ENCODE measurements at regions not wholly inside any gene's neighbourhood (a gene's known extent, or its start where the extent isn't known, plus 50 kb on each side); places are given as distances from the start of the nearest gene placed in this dataset.

GRCh38 chr22:22344430-22344829, 99.8 kb downstream of the VPREB1 start:
- Mint-ChIP-seq H3K27me3 (ENCODE audit: low read depth in 2 of 2) (peaks cover 11 to 15% of the 10 kb centered on the region in 2 donors), H3K36me3 (no peaks in the 10 kb centered on the region), H3K27ac (no peak overlapping the region), H3K4me1 (no peaks in the 10 kb centered on the region), H3K4me3 (no peak overlapping the region), H3K9me3 (no peaks in the 10 kb centered on the region)
- 64% methylated on average over 5 of the region's 5 CpGs for WGBS (ENCODE audit: insufficient coverage)
- DNase-seq = no peak
- ATAC-seq = no peak
- no peaks in the 10 kb centered on the region for H3K27me3 ChIP-seq (ENCODE audit: control insufficient read depth, insufficient read depth, low read length)
- no peak overlapping the region for H3K27ac ChIP-seq (ENCODE audit: low read length)
- H3K4me3 ChIP-seq (ENCODE audit: low read length) = no peak overlapping the region
- intact Hi-C loops (cut with micrococcal nuclease) = no loop called here
- H3K36me3 ChIP-seq (ENCODE audit: control insufficient read depth, insufficient read depth, low read length) = no peaks in the 10 kb centered on the region
- peaks cover 16% of the 10 kb centered on the region for H3K4me1 ChIP-seq (ENCODE audit: control insufficient read depth, insufficient read depth, low read length)
- no peaks in the 10 kb centered on the region for H3K9me3 ChIP-seq (ENCODE audit: control insufficient read depth, insufficient read depth, low read length)
- TF ChIP-seq CTCF (IDR thresholded peaks at IDR 0.05) = no peak

- ATAC-seq = no peak
- Histone ChIP-seq H3K36me3 (ENCODE audit: control insufficient read depth, insufficient read depth, low read length) (no peaks in the 10 kb centered on the region), H3K4me1 (ENCODE audit: control insufficient read depth, insufficient read depth, low read length) (peaks cover 16% of the 10 kb centered on the region), H3K4me3 (ENCODE audit: low read length) (no peak overlapping the region), H3K27ac (ENCODE audit: low read length) (no peak overlapping the region), H3K9me3 (ENCODE audit: control insufficient read depth, insufficient read depth, low read length) (no peaks in the 10 kb centered on the region), H3K27me3 (ENCODE audit: control insufficient read depth, insufficient read depth, low read length) (no peaks in the 10 kb centered on the region)
- Mint-ChIP-seq H3K27me3 (ENCODE audit: low read depth in 2 of 2) (peaks cover 11 to 29% of the 10 kb centered on the region in 2 donors), H3K9me3 (no peaks in the 10 kb centered on the region), H3K27ac (no peak overlapping the region), H3K4me3 (no peak overlapping the region), H3K4me1 (no peaks in the 10 kb centered on the region), H3K36me3 (no peaks in the 10 kb centered on the region)
- TF ChIP-seq CTCF (IDR thresholded peaks at IDR 0.05) = no peak
- intact Hi-C loops (cut with micrococcal nuclease) = no loop called here
- WGBS (ENCODE audit: insufficient coverage) = 93% methylated on average over 4 of the region's 5 CpGs
- no peak for DNase-seq
These were observed 101.2 kb downstream of the VPREB1 start for GRCh38 chr22:22345781-22346180.

- WGBS (ENCODE audit: insufficient coverage) = 46% methylated on average over 2 of the region's 3 CpGs
- Histone ChIP-seq H3K27me3 (ENCODE audit: control insufficient read depth, insufficient read depth, low read length) (no peaks in the 10 kb centered on the region), H3K4me3 (ENCODE audit: low read length) (no peak overlapping the region), H3K4me1 (ENCODE audit: control insufficient read depth, insufficient read depth, low read length) (peaks cover 16% of the 10 kb centered on the region), H3K9me3 (ENCODE audit: control insufficient read depth, insufficient read depth, low read length) (no peaks in the 10 kb centered on the region), H3K36me3 (ENCODE audit: control insufficient read depth, insufficient read depth, low read length) (no peaks in the 10 kb centered on the region), H3K27ac (ENCODE audit: low read length) (no peak overlapping the region)
- ATAC-seq (no peak), DNase-seq (no peak)
- no peak for TF ChIP-seq CTCF (IDR thresholded peaks at IDR 0.05)
- Mint-ChIP-seq H3K27ac (no peak overlapping the region), H3K27me3 (ENCODE audit: low read depth in 2 of 2) (peaks cover 11 to 37% of the 10 kb centered on the region in 2 donors), H3K36me3 (no peaks in the 10 kb centered on the region), H3K9me3 (no peaks in the 10 kb centered on the region), H3K4me3 (no peak overlapping the region), H3K4me1 (no peaks in the 10 kb centered on the region)
- intact Hi-C loops (cut with micrococcal nuclease) = no loop called here
These were observed 102.0 kb downstream of the VPREB1 start for GRCh38 chr22:22346401-22347107.

All from natural killer cell (primary cell).